ENCODE measurements at regions not wholly inside any gene's neighbourhood (a gene's known extent, or its start where the extent isn't known, plus 50 kb on each side); places are given as distances from the start of the nearest gene placed in this dataset.

GRCh38 chr10:78750418-78750817 lies 318.3 kb upstream of the ZMIZ1 start:
- Histone ChIP-seq H4K20me1 (ENCODE audit: insufficient read depth, low read length) (no peaks in the 10 kb centered on the region), H3K9ac (ENCODE audit: low read length) (no peak overlapping the region), H3K79me2 (ENCODE audit: insufficient read depth, low read length) (no peaks in the 10 kb centered on the region), H2AFZ (ENCODE audit: low read length) (no peak overlapping the region), H3F3A (ENCODE audit: insufficient read depth, low read length) (no peaks in the 10 kb centered on the region), H3K27me3 (ENCODE audit: insufficient read depth, low read length) (no peaks in the 10 kb centered on the region; the same call in 1 of the 2 replicates), H3K4me3 (ENCODE audit: low read depth, low read length, poor library complexity, severe bottlenecking) (no peak overlapping the region), H3K9me2 (ENCODE audit: low read depth, low read length) (no peaks in the 10 kb centered on the region), H3K9me3 (ENCODE audit: low read length) (no peaks in the 10 kb centered on the region), H3K36me3 (ENCODE audit: insufficient read depth, low read length) (no peaks in the 10 kb centered on the region), H3K4me2 (ENCODE audit: low read length) (no peak overlapping the region), H3K27ac (ENCODE audit: low read depth, low read length, poor library complexity, severe bottlenecking) (no peak overlapping the region), H3K4me1 (ENCODE audit: insufficient read depth, low read length, severe bottlenecking) (no peaks in the 10 kb centered on the region)
- TF ChIP-seq CTCF (IDR thresholded peaks at IDR 0.05; ENCODE audit: low read length) (no peak), EZH2 (IDR thresholded peaks at IDR 0.05; ENCODE audit: borderline replicate concordance, low read length) (no peak)

- no peak for TF ChIP-seq CTCF (IDR thresholded peaks at IDR 0.05; ENCODE audit: low read length)
- TF ChIP-seq EZH2 (IDR thresholded peaks at IDR 0.05; ENCODE audit: borderline replicate concordance, low read length) = no peak
- H3K4me2 ChIP-seq (ENCODE audit: low read length) = no peak overlapping the region
Observed at GRCh38 chr10:78751716-78752115, 317.1 kb upstream of the ZMIZ1 start.

GRCh38 chr10:78752221-78752620 lies 316.5 kb upstream of the ZMIZ1 start:
- Histone ChIP-seq H3K9me2 (ENCODE audit: low read depth, low read length) (no peaks in the 10 kb centered on the region), H3K79me2 (ENCODE audit: insufficient read depth, low read length) (no peaks in the 10 kb centered on the region), H3K4me1 (ENCODE audit: insufficient read depth, low read length, severe bottlenecking) (no peaks in the 10 kb centered on the region), H3K9me3 (ENCODE audit: low read length) (no peaks in the 10 kb centered on the region), H3K9ac (ENCODE audit: low read length) (no peak overlapping the region), H3K27ac (ENCODE audit: low read depth, low read length, poor library complexity, severe bottlenecking) (no peak overlapping the region), H3K27me3 (ENCODE audit: insufficient read depth, low read length) (no peaks in the 10 kb centered on the region; the same call in 1 of the 2 replicates), H3F3A (ENCODE audit: insufficient read depth, low read length) (no peaks in the 10 kb centered on the region), H3K36me3 (ENCODE audit: insufficient read depth, low read length) (no peaks in the 10 kb centered on the region), H3K4me3 (ENCODE audit: low read depth, low read length, poor library complexity, severe bottlenecking) (no peak overlapping the region), H2AFZ (ENCODE audit: low read length) (no peak overlapping the region), H3K4me2 (ENCODE audit: low read length) (no peak overlapping the region), H4K20me1 (ENCODE audit: insufficient read depth, low read length) (no peaks in the 10 kb centered on the region)
- TF ChIP-seq CTCF (IDR thresholded peaks at IDR 0.05; ENCODE audit: low read length) (no peak), EZH2 (IDR thresholded peaks at IDR 0.05; ENCODE audit: borderline replicate concordance, low read length) (no peak)

More at GRCh38 chr10:78751716-78752115, 317.1 kb upstream of the ZMIZ1 start:
- Histone ChIP-seq H4K20me1 (ENCODE audit: insufficient read depth, low read length) (no peaks in the 10 kb centered on the region), H3K27me3 (ENCODE audit: insufficient read depth, low read length) (no peaks in the 10 kb centered on the region; the same call in 1 of the 2 replicates), H3K27ac (ENCODE audit: low read depth, low read length, poor library complexity, severe bottlenecking) (no peak overlapping the region), H3K4me1 (ENCODE audit: insufficient read depth, low read length, severe bottlenecking) (no peaks in the 10 kb centered on the region), H3K9ac (ENCODE audit: low read length) (no peak overlapping the region), H3K9me2 (ENCODE audit: low read depth, low read length) (no peaks in the 10 kb centered on the region), H3K36me3 (ENCODE audit: insufficient read depth, low read length) (no peaks in the 10 kb centered on the region), H3F3A (ENCODE audit: insufficient read depth, low read length) (no peaks in the 10 kb centered on the region), H3K9me3 (ENCODE audit: low read length) (no peaks in the 10 kb centered on the region), H2AFZ (ENCODE audit: low read length) (no peak overlapping the region), H3K4me3 (ENCODE audit: low read depth, low read length, poor library complexity, severe bottlenecking) (no peak overlapping the region), H3K79me2 (ENCODE audit: insufficient read depth, low read length) (no peaks in the 10 kb centered on the region)
